Liver (tissue), 8 donors: ENCODE measurements at regions not wholly inside any gene's neighbourhood (a gene's known extent, or its start where the extent isn't known, plus 50 kb on each side); places are given as distances from the start of the nearest gene placed in this dataset.

Experiments
- DNase-seq: peaks from one replicate; pipeline ENCODE4 v3.0.0-alpha.2; 2017; ENCODE audit warnings: low spot score
- H3K27ac ChIP-seq, 2 donors: one replicate each; pipeline ENCODE4 v1.7.0; 2013; ENCODE audit warnings: inconsistent platforms in 2 of 2, low read length in 2 of 2, control low read depth in 1 of 2, low read depth in 1 of 2, mild to moderate bottlenecking in 1 of 2
- H3K27me3 ChIP-seq, 4 donors: one replicate each; pipeline versions ENCODE4 v1.6.1 to v1.7.0; 2013; ENCODE audit warnings: low read length in 3 of 4, inconsistent platforms in 1 of 4, mild to moderate bottlenecking in 1 of 4, moderate library complexity in 1 of 4; ENCODE audit not compliant: control insufficient read depth in 4 of 4, insufficient read depth in 4 of 4
- H3K36me3 ChIP-seq, 4 donors: one replicate each; pipeline versions ENCODE4 v1.6.1 to v1.7.0; 2013; ENCODE audit warnings: low read length in 3 of 4, mild to moderate bottlenecking in 3 of 4, low read depth in 1 of 4, moderate library complexity in 1 of 4; ENCODE audit not compliant: control insufficient read depth in 4 of 4, insufficient read depth in 3 of 4
- H3K4me1 ChIP-seq, 4 donors: one replicate each; pipeline versions ENCODE4 v1.6.1 to v1.7.0; 2013; ENCODE audit warnings: low read length in 3 of 4, mild to moderate bottlenecking in 3 of 4, moderate library complexity in 1 of 4; ENCODE audit not compliant: control insufficient read depth in 4 of 4, insufficient read depth in 4 of 4
- H3K4me3 ChIP-seq, 3 donors: one replicate each; pipeline versions ENCODE4 v1.6.1 to v1.7.0; 2013; ENCODE audit warnings: low read length in 3 of 3, control low read depth in 1 of 3, low read depth in 1 of 3, mild to moderate bottlenecking in 1 of 3
- H3K9ac ChIP-seq, 2 donors: one replicate each; pipeline ENCODE4 v1.7.0; 2013; ENCODE audit warnings: low read length in 2 of 2, mild to moderate bottlenecking in 2 of 2, moderate library complexity in 2 of 2, control low read depth in 1 of 2, low read depth in 1 of 2
- H3K9me3 ChIP-seq, 4 donors: one replicate each; pipeline versions ENCODE4 v1.6.1 to v1.7.0; 2013; ENCODE audit warnings: low read length in 3 of 4; ENCODE audit not compliant: control insufficient read depth in 4 of 4
- ATF3 ChIP-seq: IDR thresholded peaks from 2 replicates; pipeline ENCODE4 v1.6.1; 2016; ENCODE audit warnings: antibody characterized with exemption
- CTCF ChIP-seq: fragments of 150-350 bp; IDR thresholded peaks from 2 replicates; pipeline ENCODE4 v1.5.1; 2017; ENCODE audit warnings: improper control_type of control experiment, low read depth, low read length; ENCODE audit not compliant: missing input control
- EGR1 ChIP-seq, 2 donors: IDR thresholded peaks; 2 replicates each; pipeline ENCODE4 v1.6.1; 2016 to 2018; ENCODE audit warnings: antibody characterized with exemption in 2 of 2, low read depth in 2 of 2
- FOXA1 ChIP-seq: IDR thresholded peaks from 2 replicates; pipeline ENCODE4 v1.6.1; 2016; ENCODE audit warnings: antibody characterized with exemption
- FOXA2 ChIP-seq: IDR thresholded peaks from 2 replicates; pipeline ENCODE4 v1.6.1; 2016; ENCODE audit warnings: antibody characterized with exemption
- GABPA ChIP-seq, 2 donors: IDR thresholded peaks in 1 of 2; conservative IDR thresholded peaks in 1 of 2; 2 replicates each; pipeline ENCODE4 v1.6.1; 2016; ENCODE audit warnings: antibody characterized with exemption in 2 of 2, mild to moderate bottlenecking in 1 of 2, moderate library complexity in 1 of 2
- HNF4A ChIP-seq, 2 donors: conservative IDR thresholded peaks; 2 replicates each; pipeline ENCODE4 v1.6.1; 2016; ENCODE audit warnings: antibody characterized with exemption in 2 of 2, mild to moderate bottlenecking in 2 of 2
- HNF4G ChIP-seq: IDR thresholded peaks from 2 replicates; pipeline ENCODE4 v1.6.1; 2016; ENCODE audit warnings: antibody characterized with exemption
- JUND ChIP-seq, 2 donors: IDR thresholded peaks; 2 replicates each; pipeline ENCODE4 v1.6.1; 2016; ENCODE audit warnings: antibody characterized with exemption in 2 of 2
- MAX ChIP-seq: IDR thresholded peaks from 2 replicates; pipeline ENCODE4 v1.6.1; 2016; ENCODE audit warnings: antibody characterized with exemption
- NR2F2 ChIP-seq: IDR thresholded peaks from 2 replicates; pipeline ENCODE4 v1.6.1; 2016; ENCODE audit warnings: antibody characterized with exemption
- RAD21 ChIP-seq, 2 donors: IDR thresholded peaks; 2 replicates each; pipeline ENCODE4 v1.6.1; 2016; ENCODE audit warnings: antibody characterized with exemption in 2 of 2, mild to moderate bottlenecking in 2 of 2
- REST ChIP-seq: IDR thresholded peaks from 2 replicates; pipeline ENCODE4 v1.6.1; 2016; ENCODE audit warnings: antibody characterized with exemption, mild to moderate bottlenecking
- RXRA ChIP-seq, 2 donors: IDR thresholded peaks; 2 replicates each; pipeline ENCODE4 v1.6.1; 2017 to 2018; ENCODE audit warnings: antibody characterized with exemption in 2 of 2, mild to moderate bottlenecking in 1 of 2
- SP1 ChIP-seq: IDR thresholded peaks from 2 replicates; pipeline ENCODE4 v1.6.1; 2018; ENCODE audit warnings: antibody characterized with exemption, mild to moderate bottlenecking
- TAF1 ChIP-seq: conservative IDR thresholded peaks from 2 replicates; pipeline ENCODE4 v1.6.1; 2016; ENCODE audit warnings: antibody characterized with exemption, mild to moderate bottlenecking
- YY1 ChIP-seq: IDR thresholded peaks from 2 replicates; pipeline ENCODE4 v1.6.1; 2016; ENCODE audit warnings: antibody characterized with exemption, mild to moderate bottlenecking
- ZBTB33 ChIP-seq: IDR thresholded peaks from 2 replicates; pipeline ENCODE4 v1.6.1; 2016; ENCODE audit warnings: antibody characterized with exemption
- WGBS: extraction: QIAGEN DNeasy Blood & Tissue Kit; methylation state at CpG from one replicate; pipeline ENCODE4 v1.1.7; 2013; 5-methylcytosine and 5-hydroxymethylcytosine counted together
- donor health status: healthy.
- donor health status: healthy.
- donor health status: healthy.
- donor health status: healthy.
- donor health status: healthy.

GRCh38 chr3:72327008-72327407, 521.2 kb downstream of the SHQ1 start:
- Histone ChIP-seq H3K9me3 (no peaks in the 10 kb centered on the region), H3K27me3 (no peaks in the 10 kb centered on the region), H3K4me1 (no peaks in the 10 kb centered on the region), H3K36me3 (no peaks in the 10 kb centered on the region), H3K27ac (no peak overlapping the region), H3K4me3 (no peak overlapping the region), H3K9ac (no peak overlapping the region)
- no peak for DNase-seq
- 95% methylated on average over 5 of the region's 5 CpGs for WGBS
- TF ChIP-seq CTCF (no peak), SP1 (no peak), FOXA1 (no peak), NR2F2 (no peak), YY1 (no peak), REST (no peak), RXRA (IDR thresholded peaks at IDR 0.05) (no peak), ATF3 (no peak), FOXA2 (no peak), EGR1 (IDR thresholded peaks at IDR 0.05; ENCODE audit: low read depth in 2 of 2) (no peak), JUND (IDR thresholded peaks at IDR 0.05) (no peak), ZBTB33 (no peak), GABPA (IDR thresholded peaks at IDR 0.05 in 1 of 2, conservative IDR thresholded peaks at IDR 0.05 in 1 of 2) (no peak), HNF4A (conservative IDR thresholded peaks at IDR 0.05) (no peak), MAX (no peak), HNF4G (no peak), RAD21 (IDR thresholded peaks at IDR 0.05) (no peak), TAF1 (no peak)
